A673 (cell line): ENCODE measurements at regions not wholly inside any gene's neighbourhood (a gene's known extent, or its start where the extent isn't known, plus 50 kb on each side); places are given as distances from the start of the nearest gene placed in this dataset.

ENCODE experiments used
- BruUV-seq: library from RNA; stranded (reverse); fragments of 400-500 nt; replicated peaks from 2 replicates; lab custom pipeline; 2021; lab: Mats Ljungman, UMichigan
- CTCF ChIA-PET: fragments of 300-600 bp; sonication (Branson Sonifier 250); formaldehyde crosslinking; loops from one replicate; lab custom pipeline; 2022; ENCODE audit warnings: antibody characterized with exemption; lab: Charles Lee
- POLR2A ChIA-PET: fragments of 300-600 bp; sonication (Branson Sonifier 250); formaldehyde crosslinking; loops from one replicate; lab custom pipeline; 2022; ENCODE audit warnings: antibody characterized with exemption; ENCODE audit not compliant: low non-redundant PET; lab: Charles Lee
- DNase-seq: peaks from one replicate; pipeline ENCODE4 v3.0.0-alpha.2; 2015; ENCODE audit warnings: low spot score
- H3K27ac ChIP-seq: fragments of 200-600 bp; sonication (generic); 2 replicates; pipeline ENCODE4 v1.5.1; 2016; ENCODE audit warnings: mixed run types, low read depth, mild to moderate bottlenecking, mixed read lengths, antibody characterized with exemption, low read length; ENCODE audit not compliant: poor library complexity, severe bottlenecking
- H3K27me3 ChIP-seq: fragments of 200-600 bp; sonication (generic); replicated peaks from 2 replicates; pipeline ENCODE4 v1.6.1; 2017; ENCODE audit warnings: mixed run types, low read depth, mild to moderate bottlenecking, mixed read lengths, antibody characterized with exemption, low read length; ENCODE audit not compliant: insufficient read depth, poor library complexity
- H3K36me3 ChIP-seq: fragments of 200-600 bp; sonication (generic); 2 replicates; pipeline ENCODE4 v1.6.1; 2016; ENCODE audit warnings: mixed run types, mild to moderate bottlenecking, mixed read lengths, antibody characterized with exemption, low read length; ENCODE audit not compliant: insufficient read depth, poor library complexity, severe bottlenecking
- H3K4me1 ChIP-seq: fragments of 200-600 bp; sonication (generic); 2 replicates; pipeline ENCODE4 v1.6.1; 2017; ENCODE audit warnings: mixed run types, mild to moderate bottlenecking, mixed read lengths, antibody characterized with exemption, low read length; ENCODE audit not compliant: insufficient read depth, poor library complexity, severe bottlenecking
- H3K4me3 ChIP-seq: fragments of 200-600 bp; sonication (generic); 2 replicates; pipeline ENCODE4 v1.5.1; 2016; ENCODE audit warnings: low read depth, mixed run types, mild to moderate bottlenecking, mixed read lengths, low read length; ENCODE audit not compliant: poor library complexity, severe bottlenecking
- H3K9me3 ChIP-seq: fragments of 200-600 bp; sonication (generic); 2 replicates; pipeline ENCODE4 v1.6.1; 2016; ENCODE audit warnings: mixed run types, low read depth, mild to moderate bottlenecking, mixed read lengths, antibody characterized with exemption, low read length; ENCODE audit not compliant: poor library complexity, severe bottlenecking
- EZH2 ChIP-seq: fragments of 200-600 bp; sonication (generic); IDR thresholded peaks from 2 replicates; pipeline ENCODE4 v1.6.1; 2017; ENCODE audit warnings: borderline replicate concordance, low read depth, mild to moderate bottlenecking, mixed read lengths, antibody characterized with exemption, low read length; ENCODE audit not compliant: poor library complexity, severe bottlenecking
- intact Hi-C: fragments of 100-400 bp; cut with micrococcal nuclease; formaldehyde crosslinking; loops from one replicate; pipeline ENCODE4 v1.10.0; 2022; ENCODE audit not compliant: unreplicated experiment
- TF ChIP-seq, protein P1 (sequence below): fragments of 300-800, 200-600 bp; sonication (generic); conservative IDR thresholded peaks from 2 replicates; pipeline ENCODE4 v1.5.1; 2017; ENCODE audit warnings: low read depth, mild to moderate bottlenecking, antibody characterized with exemption, low read length, moderate library complexity, mixed read lengths

DNA sequence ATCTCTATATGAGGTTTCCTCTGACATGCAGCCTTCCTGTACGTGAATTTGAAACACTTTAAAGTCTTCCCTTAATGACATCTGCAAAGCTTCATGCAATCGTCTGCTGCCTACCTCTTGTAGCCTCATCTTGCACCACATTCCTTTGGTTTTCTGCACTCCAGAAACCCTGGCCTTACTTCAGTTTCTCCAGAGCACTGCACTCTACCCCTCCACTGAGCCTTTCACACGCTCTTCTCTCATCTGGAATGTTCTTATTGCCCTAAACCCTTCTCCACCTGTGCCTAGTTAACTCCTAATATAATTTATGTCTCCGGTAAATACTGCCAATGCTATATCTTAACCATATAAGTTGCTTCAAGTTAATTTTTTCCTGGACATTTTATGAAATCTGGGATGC is 168.8 kb upstream of the SLC27A6 start:
- intact Hi-C loops = no loop called here
- TF ChIP-seq, protein P1, sequence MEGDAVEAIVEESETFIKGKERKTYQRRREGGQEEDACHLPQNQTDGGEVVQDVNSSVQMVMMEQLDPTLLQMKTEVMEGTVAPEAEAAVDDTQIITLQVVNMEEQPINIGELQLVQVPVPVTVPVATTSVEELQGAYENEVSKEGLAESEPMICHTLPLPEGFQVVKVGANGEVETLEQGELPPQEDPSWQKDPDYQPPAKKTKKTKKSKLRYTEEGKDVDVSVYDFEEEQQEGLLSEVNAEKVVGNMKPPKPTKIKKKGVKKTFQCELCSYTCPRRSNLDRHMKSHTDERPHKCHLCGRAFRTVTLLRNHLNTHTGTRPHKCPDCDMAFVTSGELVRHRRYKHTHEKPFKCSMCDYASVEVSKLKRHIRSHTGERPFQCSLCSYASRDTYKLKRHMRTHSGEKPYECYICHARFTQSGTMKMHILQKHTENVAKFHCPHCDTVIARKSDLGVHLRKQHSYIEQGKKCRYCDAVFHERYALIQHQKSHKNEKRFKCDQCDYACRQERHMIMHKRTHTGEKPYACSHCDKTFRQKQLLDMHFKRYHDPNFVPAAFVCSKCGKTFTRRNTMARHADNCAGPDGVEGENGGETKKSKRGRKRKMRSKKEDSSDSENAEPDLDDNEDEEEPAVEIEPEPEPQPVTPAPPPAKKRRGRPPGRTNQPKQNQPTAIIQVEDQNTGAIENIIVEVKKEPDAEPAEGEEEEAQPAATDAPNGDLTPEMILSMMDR = no peak
- TF ChIP-seq EZH2 = no peak
- CTCF ChIA-PET = no interaction called here
- Histone ChIP-seq H3K27me3 (no peaks in the 10 kb centered on the region), H3K4me3 (no peak overlapping the region), H3K4me1 (no peaks in the 10 kb centered on the region), H3K9me3 (no peaks in the 10 kb centered on the region), H3K36me3 (no peaks in the 10 kb centered on the region), H3K27ac (no peak overlapping the region)
- POLR2A ChIA-PET = no interaction called here
- BruUV-seq = no TSS peak
- DNase-seq = no peak

DNA sequence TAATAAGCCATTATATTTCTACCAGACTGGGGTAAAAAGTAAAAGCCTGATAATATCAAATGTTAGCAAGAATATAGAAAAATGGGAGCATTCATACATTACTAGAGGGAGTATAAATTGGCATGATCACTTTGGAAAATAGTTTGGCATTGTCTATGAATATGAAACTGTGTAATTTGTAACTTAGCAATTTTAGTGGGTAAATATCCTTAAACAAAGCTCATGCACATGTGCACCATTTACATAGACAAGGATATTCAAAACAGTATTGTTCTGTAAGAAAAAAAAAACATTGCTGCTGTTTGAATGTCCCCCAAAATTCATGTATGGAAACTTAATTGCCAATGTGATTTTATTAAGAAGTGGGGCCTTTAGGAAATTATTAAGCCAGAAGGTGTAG is 166.4 kb upstream of the SLC27A6 start:
- no peaks in the 10 kb centered on the region for H3K4me1 ChIP-seq
- H3K9me3 ChIP-seq = no peaks in the 10 kb centered on the region
- TF ChIP-seq, protein P1 = no peak
- TF ChIP-seq EZH2 = no peak
- CTCF ChIA-PET = no interaction called here
- H3K27ac ChIP-seq = no peak overlapping the region
- POLR2A ChIA-PET = no interaction called here
- intact Hi-C loops = no loop called here
- no peak overlapping the region for H3K4me3 ChIP-seq
- DNase-seq = no peak
- no peaks in the 10 kb centered on the region for H3K36me3 ChIP-seq
- BruUV-seq = no TSS peak
- H3K27me3 ChIP-seq = no peaks in the 10 kb centered on the region

DNA sequence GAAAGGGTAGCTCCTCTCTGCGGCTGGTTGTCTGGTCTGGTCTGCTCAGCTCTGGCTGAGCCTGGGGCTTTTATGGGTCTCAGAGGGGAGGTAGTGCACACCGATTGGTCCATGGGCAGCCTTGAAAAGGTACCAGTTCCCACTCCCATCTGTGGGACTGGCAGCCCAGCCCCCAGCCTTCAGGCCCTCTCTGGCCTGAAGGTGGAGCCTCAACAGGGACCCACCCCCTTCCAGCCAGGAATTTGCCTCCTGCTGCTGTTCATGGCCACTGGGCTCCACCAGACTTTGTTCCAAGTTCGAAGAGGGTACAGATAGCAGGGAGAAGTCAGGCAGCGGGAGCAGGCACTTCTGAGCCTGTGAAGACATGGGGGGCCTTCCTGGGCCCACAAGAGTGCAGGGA is 165.3 kb upstream of the SLC27A6 start:
- intact Hi-C loops = no loop called here
- no peak overlapping the region for H3K4me3 ChIP-seq
- H3K27ac ChIP-seq = no peak overlapping the region
- H3K27me3 ChIP-seq = no peaks in the 10 kb centered on the region
- no peak for DNase-seq
- no peaks in the 10 kb centered on the region for H3K4me1 ChIP-seq
- no peaks in the 10 kb centered on the region for H3K36me3 ChIP-seq
- ChIA-PET CTCF (no interaction called here), POLR2A (no interaction called here)
- TF ChIP-seq, protein P1 = no peak
- TF ChIP-seq EZH2 = no peak
- H3K9me3 ChIP-seq = no peaks in the 10 kb centered on the region
- BruUV-seq = no TSS peak
